Stimulated activated memory B cell treated with anti-CD40 and anti-IgM and Interleukin-4, amounts not matched to agents 10 μg/mL and 1 μg/mL and 100 μg/mL, for 72 hours (primary cell): ENCODE measurements at regions not wholly inside any gene's neighbourhood (a gene's known extent, or its start where the extent isn't known, plus 50 kb on each side); places are given as distances from the start of the nearest gene placed in this dataset.

ENCODE experiments used
- ATAC-seq: fragments of 150-1000 bp; cut with Tn5 transposase; 2 replicates; pipeline ENCODE4 v1.10.0; 2021
- H3K27ac Mint-ChIP-seq: one replicate; pipeline ENCODE4 v1.8.0; 2022; ENCODE audit warnings: mild to moderate bottlenecking, mixed read lengths
- H3K27me3 Mint-ChIP-seq: one replicate; pipeline ENCODE4 v1.8.0; 2022; ENCODE audit warnings: mixed read lengths
- H3K36me3 Mint-ChIP-seq: one replicate; pipeline ENCODE4 v1.8.0; 2022; ENCODE audit warnings: mixed read lengths
- H3K4me1 Mint-ChIP-seq: one replicate; pipeline ENCODE4 v1.8.0; 2022; ENCODE audit warnings: mixed read lengths
- H3K4me3 Mint-ChIP-seq: one replicate; pipeline ENCODE4 v1.8.0; 2022; ENCODE audit warnings: mild to moderate bottlenecking, moderate library complexity, mixed read lengths
- H3K9me3 Mint-ChIP-seq: one replicate; pipeline ENCODE4 v1.8.0; 2022; ENCODE audit warnings: mixed read lengths

GRCh38 chr4:67131224-67131623 lies 414.1 kb downstream of the CENPC start:
- Mint-ChIP-seq H3K36me3 (no peaks in the 10 kb centered on the region), H3K9me3 (peaks cover 8% of the 10 kb centered on the region), H3K4me3 (no peak overlapping the region), H3K4me1 (no peaks in the 10 kb centered on the region), H3K27me3 (no peaks in the 10 kb centered on the region), H3K27ac (no peak overlapping the region)
- no peak for ATAC-seq

DNA sequence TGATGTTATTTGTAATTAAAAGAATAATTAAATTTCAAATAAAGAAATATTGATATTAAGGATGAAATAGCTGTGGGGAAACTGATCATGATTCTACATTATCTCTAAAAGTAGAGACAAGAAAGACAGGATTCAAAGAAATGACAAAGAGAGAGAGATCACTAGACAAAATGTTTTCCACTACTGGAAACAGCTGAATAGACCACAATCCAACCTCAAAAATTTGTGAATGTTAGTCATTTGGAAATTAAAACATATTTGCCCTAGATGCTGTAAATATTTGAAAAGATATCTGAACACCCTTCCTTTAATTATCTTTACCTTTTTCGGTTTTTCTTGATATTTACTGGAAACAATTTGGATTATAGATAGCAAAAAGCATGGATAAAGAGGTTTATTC lies 414.9 kb downstream of the CENPC start:
- no peak overlapping the region for H3K27ac Mint-ChIP-seq
- no peaks in the 10 kb centered on the region for H3K36me3 Mint-ChIP-seq
- no peaks in the 10 kb centered on the region for H3K27me3 Mint-ChIP-seq
- ATAC-seq: no peak
- H3K4me1 Mint-ChIP-seq: no peaks in the 10 kb centered on the region
- H3K9me3 Mint-ChIP-seq: peaks cover 8% of the 10 kb centered on the region
- no peak overlapping the region for H3K4me3 Mint-ChIP-seq

GRCh38 chr4:67126570-67126969 lies 418.7 kb downstream of the CENPC start:
- H3K36me3 Mint-ChIP-seq: no peaks in the 10 kb centered on the region
- no peak for ATAC-seq
- H3K27me3 Mint-ChIP-seq: no peaks in the 10 kb centered on the region
- H3K4me3 Mint-ChIP-seq: no peak overlapping the region
- H3K4me1 Mint-ChIP-seq: no peaks in the 10 kb centered on the region
- no peak overlapping the region for H3K27ac Mint-ChIP-seq
- no peaks in the 10 kb centered on the region for H3K9me3 Mint-ChIP-seq

- no peaks in the 10 kb centered on the region for H3K27me3 Mint-ChIP-seq
- no peak overlapping the region for H3K27ac Mint-ChIP-seq
- no peaks in the 10 kb centered on the region for H3K36me3 Mint-ChIP-seq
- H3K4me1 Mint-ChIP-seq: no peaks in the 10 kb centered on the region
- H3K9me3 Mint-ChIP-seq: no peaks in the 10 kb centered on the region
- ATAC-seq: no peak
- H3K4me3 Mint-ChIP-seq: no peak overlapping the region
Measured at GRCh38 chr4:67125636-67126514, 419.4 kb downstream of the CENPC start.

GRCh38 chr4:67124716-67125115 lies 420.6 kb downstream of the CENPC start:
- H3K4me3 Mint-ChIP-seq: no peak overlapping the region
- no peaks in the 10 kb centered on the region for H3K4me1 Mint-ChIP-seq
- no peaks in the 10 kb centered on the region for H3K36me3 Mint-ChIP-seq

DNA sequence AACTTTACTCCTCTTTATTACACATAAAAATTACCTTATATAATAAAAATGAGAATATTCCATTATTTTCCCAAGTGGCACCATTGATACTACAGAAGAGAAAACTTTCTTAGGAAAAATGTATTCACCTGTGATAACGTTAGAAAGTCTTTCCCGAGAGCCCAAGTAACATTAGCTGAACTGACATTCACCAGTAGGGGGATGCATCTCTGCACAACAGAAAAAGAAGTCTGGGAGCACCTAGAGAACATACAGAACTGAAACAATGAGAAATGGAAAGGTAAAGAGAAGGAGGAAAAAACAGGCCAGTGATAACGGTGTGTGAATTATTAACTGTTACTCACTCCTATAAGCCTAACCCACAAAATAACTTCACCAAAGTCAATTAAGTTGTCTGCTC lies 423.3 kb downstream of the CENPC start:
- H3K27ac Mint-ChIP-seq: no peak overlapping the region
- no peaks in the 10 kb centered on the region for H3K36me3 Mint-ChIP-seq
- H3K4me1 Mint-ChIP-seq: no peaks in the 10 kb centered on the region
- no peaks in the 10 kb centered on the region for H3K27me3 Mint-ChIP-seq
- peaks cover 4% of the 10 kb centered on the region for H3K9me3 Mint-ChIP-seq
- H3K4me3 Mint-ChIP-seq: no peak overlapping the region
- ATAC-seq: no peak

More at GRCh38 chr4:67124716-67125115, 420.6 kb downstream of the CENPC start:
- H3K27me3 Mint-ChIP-seq: no peaks in the 10 kb centered on the region
- H3K9me3 Mint-ChIP-seq: no peaks in the 10 kb centered on the region
- no peak overlapping the region for H3K27ac Mint-ChIP-seq
- ATAC-seq: no peak

GRCh38 chr4:67120369-67120768 lies 424.9 kb downstream of the CENPC start:
- Mint-ChIP-seq H3K36me3 (no peaks in the 10 kb centered on the region), H3K4me3 (no peak overlapping the region), H3K9me3 (peaks cover 4% of the 10 kb centered on the region), H3K27me3 (no peaks in the 10 kb centered on the region), H3K4me1 (no peaks in the 10 kb centered on the region), H3K27ac (no peak overlapping the region)
- no peak for ATAC-seq

DNA sequence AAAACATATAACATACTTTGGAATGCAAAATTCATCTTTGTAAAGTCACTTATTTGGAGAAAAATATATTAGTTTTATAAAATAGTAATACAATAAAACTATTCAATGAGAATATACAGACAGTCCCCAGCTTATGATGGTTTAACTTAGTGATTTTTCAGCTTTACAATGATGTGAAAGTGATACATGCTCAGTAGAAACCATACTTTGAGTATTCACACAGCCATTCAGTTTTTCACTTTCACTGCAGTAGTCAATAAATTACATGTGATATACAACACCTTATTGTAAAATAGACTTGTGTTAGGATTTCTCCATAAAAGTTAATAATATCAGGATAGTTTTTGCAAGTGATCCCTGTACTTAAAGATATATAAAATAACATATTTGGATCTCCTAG lies 436.0 kb downstream of the CENPC start:
- H3K4me3 Mint-ChIP-seq: no peak overlapping the region
- ATAC-seq: no peak

GRCh38 chr4:67106861-67107460 lies 438.3 kb downstream of the CENPC start:
- H3K27me3 Mint-ChIP-seq: no peaks in the 10 kb centered on the region
- no peak for ATAC-seq
- H3K27ac Mint-ChIP-seq: no peak overlapping the region
- no peak overlapping the region for H3K4me3 Mint-ChIP-seq
- no peaks in the 10 kb centered on the region for H3K36me3 Mint-ChIP-seq
- H3K9me3 Mint-ChIP-seq: no peaks in the 10 kb centered on the region
- H3K4me1 Mint-ChIP-seq: no peaks in the 10 kb centered on the region

More for the DNA sequence above, 436.0 kb downstream of the CENPC start:
- Mint-ChIP-seq H3K4me1 (no peaks in the 10 kb centered on the region), H3K27me3 (no peaks in the 10 kb centered on the region), H3K9me3 (no peaks in the 10 kb centered on the region), H3K36me3 (no peaks in the 10 kb centered on the region), H3K27ac (no peak overlapping the region)

DNA sequence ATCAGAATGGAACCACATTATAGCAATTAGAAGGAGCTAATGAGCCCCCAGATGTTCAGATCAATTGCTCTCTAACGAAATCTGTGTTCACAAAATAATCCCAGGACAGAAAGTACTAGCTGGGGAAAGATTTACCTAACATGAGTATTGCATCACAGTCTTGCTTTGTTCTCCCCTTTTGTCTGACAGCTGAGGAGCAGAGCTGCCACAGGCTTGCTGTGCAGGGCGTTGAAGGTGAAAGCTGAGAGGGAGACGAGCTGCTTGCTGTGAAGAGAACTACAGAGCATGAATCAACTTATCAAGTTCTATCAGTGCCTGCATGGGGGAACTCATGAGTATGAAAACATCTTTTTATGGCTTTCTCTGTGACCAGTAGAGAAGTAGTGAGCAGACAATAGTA lies 441.2 kb downstream of the CENPC start:
- H3K4me3 Mint-ChIP-seq: no peak overlapping the region
- H3K27me3 Mint-ChIP-seq: no peaks in the 10 kb centered on the region
- H3K9me3 Mint-ChIP-seq: no peaks in the 10 kb centered on the region
- H3K4me1 Mint-ChIP-seq: no peaks in the 10 kb centered on the region
- no peak for ATAC-seq
- no peak overlapping the region for H3K27ac Mint-ChIP-seq
- H3K36me3 Mint-ChIP-seq: no peaks in the 10 kb centered on the region

GRCh38 chr4:67103001-67103747 lies 442.1 kb downstream of the CENPC start:
- Mint-ChIP-seq H3K9me3 (no peaks in the 10 kb centered on the region), H3K4me1 (no peaks in the 10 kb centered on the region), H3K4me3 (no peak overlapping the region), H3K36me3 (no peaks in the 10 kb centered on the region), H3K27ac (no peak overlapping the region), H3K27me3 (no peaks in the 10 kb centered on the region)
- no peak for ATAC-seq

GRCh38 chr4:67101612-67102011 lies 443.7 kb downstream of the CENPC start:
- Mint-ChIP-seq H3K4me1 (no peaks in the 10 kb centered on the region), H3K9me3 (no peaks in the 10 kb centered on the region), H3K27me3 (no peaks in the 10 kb centered on the region), H3K27ac (no peak overlapping the region), H3K36me3 (no peaks in the 10 kb centered on the region), H3K4me3 (no peak overlapping the region)
- ATAC-seq: no peak

DNA sequence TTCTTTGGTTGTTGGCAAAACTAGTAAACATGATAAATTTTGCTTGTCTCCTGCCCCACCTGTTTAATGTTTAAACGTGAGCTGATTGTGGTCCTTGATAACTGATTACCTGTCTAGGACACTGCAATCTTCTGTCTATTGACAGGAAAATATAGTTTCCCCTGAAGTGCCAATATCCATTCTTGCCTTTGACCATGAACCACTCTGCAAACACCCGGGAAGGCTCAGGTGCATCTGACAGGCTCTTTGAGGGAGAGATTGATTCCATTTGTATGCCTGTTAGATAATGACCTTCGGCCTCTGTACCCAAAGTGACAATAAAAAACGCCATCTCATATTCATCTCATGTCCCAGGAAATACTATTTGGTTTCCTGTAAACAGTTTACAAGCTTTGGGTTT lies 453.0 kb downstream of the CENPC start:
- Mint-ChIP-seq H3K27ac (no peak overlapping the region), H3K9me3 (no peaks in the 10 kb centered on the region), H3K4me1 (no peaks in the 10 kb centered on the region), H3K4me3 (no peak overlapping the region), H3K27me3 (no peaks in the 10 kb centered on the region), H3K36me3 (no peaks in the 10 kb centered on the region)
- no peak for ATAC-seq

DNA sequence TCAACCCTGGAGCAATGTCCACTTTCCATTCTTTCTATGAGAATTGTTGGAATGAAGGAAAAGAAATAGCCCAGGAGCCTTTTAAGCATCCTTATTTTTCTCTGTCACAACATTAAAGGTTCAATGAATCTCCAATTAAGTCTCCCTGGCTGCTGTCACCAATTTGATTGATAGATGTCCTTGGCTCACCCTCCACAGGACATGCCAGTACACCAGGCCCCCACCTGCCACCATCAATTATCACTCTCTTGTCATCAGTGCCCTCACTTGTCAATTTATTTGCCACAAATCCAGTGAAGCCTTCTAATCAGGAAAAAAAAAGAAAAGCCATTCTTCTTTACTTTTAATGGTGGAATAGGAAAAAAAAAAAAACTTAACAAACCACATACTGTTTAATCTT lies 453.6 kb downstream of the CENPC start:
- H3K4me3 Mint-ChIP-seq: no peak overlapping the region
- H3K9me3 Mint-ChIP-seq: no peaks in the 10 kb centered on the region
- no peaks in the 10 kb centered on the region for H3K27me3 Mint-ChIP-seq
- H3K27ac Mint-ChIP-seq: no peak overlapping the region
- H3K36me3 Mint-ChIP-seq: no peaks in the 10 kb centered on the region
- no peak for ATAC-seq
- H3K4me1 Mint-ChIP-seq: no peaks in the 10 kb centered on the region

GRCh38 chr4:67087897-67088296 lies 457.4 kb downstream of the CENPC start:
- H3K4me1 Mint-ChIP-seq: no peaks in the 10 kb centered on the region

More at GRCh38 chr4:67087897-67088296, 457.4 kb downstream of the CENPC start:
- H3K27ac Mint-ChIP-seq: no peak overlapping the region
- H3K36me3 Mint-ChIP-seq: no peaks in the 10 kb centered on the region
- H3K27me3 Mint-ChIP-seq: no peaks in the 10 kb centered on the region
- H3K4me3 Mint-ChIP-seq: no peak overlapping the region
- no peak for ATAC-seq
- no peaks in the 10 kb centered on the region for H3K9me3 Mint-ChIP-seq
